ENCODE measurements at regions not wholly inside any gene's neighbourhood (a gene's known extent, or its start where the extent isn't known, plus 50 kb on each side); places are given as distances from the start of the nearest gene placed in this dataset.

DNA sequence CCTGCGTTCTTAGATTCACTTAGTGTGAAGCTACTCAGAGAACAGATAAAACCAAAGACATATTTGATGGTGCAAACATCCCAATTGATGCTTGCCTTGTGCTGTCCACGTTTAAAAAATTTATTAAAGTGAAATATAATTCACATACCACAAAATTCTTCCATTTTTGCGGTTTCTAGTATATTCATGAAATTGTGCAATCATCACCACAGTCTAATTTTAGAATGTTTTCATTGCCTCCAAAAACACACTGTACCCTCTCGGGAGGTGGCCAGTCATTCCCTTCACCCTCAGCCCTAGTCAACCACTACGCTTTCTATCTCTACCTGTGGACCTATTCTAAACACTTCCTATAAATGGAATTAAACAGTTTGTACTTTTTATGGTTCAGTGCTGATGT lies 1109.2 kb downstream of the FLRT2 start:
- Histone ChIP-seq H3K9me3 (ENCODE audit: control insufficient read depth, low read length) (no peaks in the 10 kb centered on the region), H3K36me3 (ENCODE audit: control insufficient read depth, insufficient read depth, low read length) (no peaks in the 10 kb centered on the region), H3K4me1 (ENCODE audit: control insufficient read depth, insufficient read depth, low read length, poor library complexity, severe bottlenecking) (no peaks in the 10 kb centered on the region), H3K27ac (ENCODE audit: low read depth, low read length, severe bottlenecking) (no peak overlapping the region), H3K4me3 (ENCODE audit: extremely low read depth, insufficient read depth, low read length, poor library complexity, severe bottlenecking) (no peak overlapping the region)
- 83% methylated on average over 1 of the region's 5 CpGs; no CpG with 5 or more reads in 1 of the 2 experiments for WGBS, 2 experiments (ENCODE audit: insufficient coverage in 2 of 2)

DNA sequence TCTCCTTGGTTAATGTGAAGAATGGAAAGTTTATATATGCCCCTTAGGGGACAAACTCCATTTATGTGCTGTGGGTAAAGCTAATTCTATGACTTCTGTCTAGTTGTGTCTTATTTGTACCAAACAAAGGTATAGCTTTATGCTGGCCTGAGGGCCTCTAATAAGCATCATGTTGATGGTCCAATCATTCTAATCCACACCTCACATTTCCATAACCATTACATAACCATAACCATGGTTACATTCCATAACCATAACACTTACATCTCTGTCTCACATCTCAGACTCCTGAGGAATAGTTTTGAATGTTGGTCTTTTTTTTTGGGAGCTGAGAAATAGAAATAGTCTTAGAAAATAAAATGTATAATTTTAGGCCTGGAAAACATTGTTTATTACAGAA lies 1097.1 kb downstream of the FLRT2 start:
- Histone ChIP-seq H3K4me1 (ENCODE audit: control insufficient read depth, insufficient read depth, low read length, poor library complexity, severe bottlenecking) (no peaks in the 10 kb centered on the region), H3K36me3 (ENCODE audit: control insufficient read depth, insufficient read depth, low read length) (no peaks in the 10 kb centered on the region), H3K4me3 (ENCODE audit: extremely low read depth, insufficient read depth, low read length, poor library complexity, severe bottlenecking) (no peak overlapping the region), H3K27ac (ENCODE audit: low read depth, low read length, severe bottlenecking) (no peak overlapping the region), H3K9me3 (ENCODE audit: control insufficient read depth, low read length) (peaks cover 8% of the 10 kb centered on the region)

DNA sequence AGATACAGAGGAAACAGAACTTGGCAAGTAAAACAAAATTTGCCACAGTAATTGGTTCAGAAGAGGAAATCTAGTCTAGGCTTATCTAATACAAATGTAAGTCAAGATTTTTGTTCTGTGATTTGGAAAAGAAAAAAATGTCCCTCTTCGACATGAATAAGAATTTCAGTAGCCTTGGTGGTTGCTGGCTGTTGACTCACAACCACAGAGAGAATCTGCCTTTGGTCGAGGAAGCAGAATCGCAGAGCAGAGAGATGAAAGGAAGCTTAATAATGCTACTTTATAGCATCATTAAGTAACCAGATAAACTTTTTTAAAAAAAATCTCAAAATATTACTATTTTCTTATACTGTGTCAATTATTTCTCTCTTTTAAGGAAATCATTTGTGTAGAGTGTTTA lies 1096.6 kb downstream of the FLRT2 start:
- Histone ChIP-seq H3K27ac (ENCODE audit: low read depth, low read length, severe bottlenecking) (no peak overlapping the region), H3K4me1 (ENCODE audit: control insufficient read depth, insufficient read depth, low read length, poor library complexity, severe bottlenecking) (no peaks in the 10 kb centered on the region), H3K4me3 (ENCODE audit: extremely low read depth, insufficient read depth, low read length, poor library complexity, severe bottlenecking) (no peak overlapping the region), H3K36me3 (ENCODE audit: control insufficient read depth, insufficient read depth, low read length) (no peaks in the 10 kb centered on the region), H3K9me3 (ENCODE audit: control insufficient read depth, low read length) (peaks cover 8% of the 10 kb centered on the region)
- WGBS, 2 experiments (ENCODE audit: insufficient coverage in 2 of 2) = 100% methylated on average over 1 of the region's 3 CpGs; no CpG with 5 or more reads in 1 of the 2 experiments

DNA sequence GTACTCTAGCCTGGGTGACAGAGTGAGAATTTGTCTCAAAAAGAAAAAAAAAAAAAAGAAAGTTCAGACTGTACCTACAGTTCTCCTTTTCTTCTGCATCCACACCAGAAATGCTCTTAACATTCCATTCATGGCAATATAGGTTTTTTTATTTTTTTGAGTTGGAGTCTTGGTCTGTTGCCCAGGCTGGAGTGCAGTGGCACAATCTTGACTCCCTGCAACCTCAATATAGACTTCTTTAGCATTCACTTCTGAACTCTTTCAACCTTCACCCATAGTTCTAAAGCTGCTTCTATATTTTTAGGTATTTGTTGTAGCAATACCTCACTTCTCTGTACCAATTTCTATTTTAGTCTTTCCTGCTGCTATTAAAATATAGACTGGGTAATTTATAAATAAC lies 1095.7 kb downstream of the FLRT2 start:
- no peaks in the 10 kb centered on the region for H3K36me3 ChIP-seq (ENCODE audit: control insufficient read depth, insufficient read depth, low read length)

DNA sequence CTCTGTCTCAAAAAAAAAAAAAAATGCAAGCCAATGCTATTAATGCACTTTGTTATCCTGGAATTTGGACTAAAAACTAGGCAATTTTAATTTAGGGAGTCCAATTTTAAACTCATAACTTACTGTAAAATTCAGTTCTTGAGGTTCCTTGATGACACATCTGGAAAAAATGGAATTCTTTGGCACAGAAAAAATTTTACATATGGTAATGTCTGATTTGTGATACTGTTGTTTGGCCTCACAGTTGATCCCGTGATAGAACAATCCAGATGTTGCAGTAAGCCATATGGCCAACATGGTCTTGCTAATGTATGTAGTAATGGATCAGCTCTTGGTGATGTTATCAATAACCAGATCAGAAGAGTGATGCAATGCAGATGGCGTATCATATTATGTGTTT lies 1089.8 kb downstream of the FLRT2 start:
- WGBS, 2 experiments (ENCODE audit: insufficient coverage in 2 of 2) = 100% methylated on average over 1 of the region's 2 CpGs
- no peak overlapping the region for H3K27ac ChIP-seq (ENCODE audit: low read depth, low read length, severe bottlenecking)
- H3K9me3 ChIP-seq (ENCODE audit: control insufficient read depth, low read length) = no peaks in the 10 kb centered on the region
- no peak overlapping the region for H3K4me3 ChIP-seq (ENCODE audit: extremely low read depth, insufficient read depth, low read length, poor library complexity, severe bottlenecking)
- no peaks in the 10 kb centered on the region for H3K4me1 ChIP-seq (ENCODE audit: control insufficient read depth, insufficient read depth, low read length, poor library complexity, severe bottlenecking)
- H3K36me3 ChIP-seq (ENCODE audit: control insufficient read depth, insufficient read depth, low read length) = no peaks in the 10 kb centered on the region

More for the DNA sequence above, 1095.7 kb downstream of the FLRT2 start:
- H3K4me3 ChIP-seq (ENCODE audit: extremely low read depth, insufficient read depth, low read length, poor library complexity, severe bottlenecking) = no peak overlapping the region
- H3K9me3 ChIP-seq (ENCODE audit: control insufficient read depth, low read length) = peaks cover 8% of the 10 kb centered on the region
- H3K4me1 ChIP-seq (ENCODE audit: control insufficient read depth, insufficient read depth, low read length, poor library complexity, severe bottlenecking) = no peaks in the 10 kb centered on the region
- no peak overlapping the region for H3K27ac ChIP-seq (ENCODE audit: low read depth, low read length, severe bottlenecking)

DNA sequence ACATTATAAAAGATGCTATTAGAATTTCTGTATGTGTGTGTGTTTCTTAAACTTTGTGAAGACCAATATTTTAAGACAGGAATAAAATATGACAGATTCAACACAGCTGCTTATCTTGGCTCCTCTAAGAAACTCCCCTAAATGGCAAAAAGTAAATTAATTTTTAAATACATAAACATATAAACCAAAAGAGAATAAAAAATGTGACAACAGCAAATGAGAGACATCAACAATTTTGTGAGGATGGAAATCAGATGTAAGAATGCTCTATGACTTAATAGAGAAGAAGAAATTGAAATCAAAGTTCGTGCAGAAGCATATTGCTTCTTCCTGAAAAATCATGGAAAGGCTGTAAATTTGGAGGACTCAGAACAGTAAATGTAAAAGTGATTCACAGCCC lies 1083.8 kb downstream of the FLRT2 start:
- no peaks in the 10 kb centered on the region for H3K4me1 ChIP-seq (ENCODE audit: control insufficient read depth, insufficient read depth, low read length, poor library complexity, severe bottlenecking)
- H3K27ac ChIP-seq (ENCODE audit: low read depth, low read length, severe bottlenecking) = no peak overlapping the region
- no peaks in the 10 kb centered on the region for H3K36me3 ChIP-seq (ENCODE audit: control insufficient read depth, insufficient read depth, low read length)
- H3K9me3 ChIP-seq (ENCODE audit: control insufficient read depth, low read length) = no peaks in the 10 kb centered on the region
- WGBS, 2 experiments (ENCODE audit: insufficient coverage in 2 of 2) = 63% methylated on average over 1 of the region's 1 CpG; no CpG with 5 or more reads in 1 of the 2 experiments
- no peak overlapping the region for H3K4me3 ChIP-seq (ENCODE audit: extremely low read depth, insufficient read depth, low read length, poor library complexity, severe bottlenecking)

DNA sequence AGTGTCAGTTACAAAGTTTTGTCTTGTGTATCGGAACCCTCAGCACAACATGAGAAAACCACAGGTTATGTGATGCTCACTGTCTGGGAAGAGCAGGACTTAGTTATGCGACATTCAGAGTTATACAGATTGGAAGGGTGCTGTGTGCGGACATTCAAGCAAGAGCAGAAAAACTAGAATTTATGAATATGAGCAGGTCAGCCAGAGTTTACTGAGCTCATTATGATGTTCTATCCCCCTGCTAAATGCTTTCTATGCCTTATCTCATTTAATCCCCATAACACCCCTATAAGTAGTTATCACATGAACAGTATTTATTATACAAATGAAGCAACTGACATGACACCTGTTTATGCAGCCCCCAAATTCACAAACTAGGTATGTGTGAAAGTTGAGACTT lies 1083.2 kb downstream of the FLRT2 start:
- Histone ChIP-seq H3K4me3 (ENCODE audit: extremely low read depth, insufficient read depth, low read length, poor library complexity, severe bottlenecking) (no peak overlapping the region), H3K9me3 (ENCODE audit: control insufficient read depth, low read length) (no peaks in the 10 kb centered on the region), H3K27ac (ENCODE audit: low read depth, low read length, severe bottlenecking) (no peak overlapping the region), H3K4me1 (ENCODE audit: control insufficient read depth, insufficient read depth, low read length, poor library complexity, severe bottlenecking) (no peaks in the 10 kb centered on the region), H3K36me3 (ENCODE audit: control insufficient read depth, insufficient read depth, low read length) (no peaks in the 10 kb centered on the region)
- WGBS, 2 experiments (ENCODE audit: insufficient coverage in 2 of 2) = 93 to 100% methylated on average over 2 to 3 of the region's 3 CpGs

DNA sequence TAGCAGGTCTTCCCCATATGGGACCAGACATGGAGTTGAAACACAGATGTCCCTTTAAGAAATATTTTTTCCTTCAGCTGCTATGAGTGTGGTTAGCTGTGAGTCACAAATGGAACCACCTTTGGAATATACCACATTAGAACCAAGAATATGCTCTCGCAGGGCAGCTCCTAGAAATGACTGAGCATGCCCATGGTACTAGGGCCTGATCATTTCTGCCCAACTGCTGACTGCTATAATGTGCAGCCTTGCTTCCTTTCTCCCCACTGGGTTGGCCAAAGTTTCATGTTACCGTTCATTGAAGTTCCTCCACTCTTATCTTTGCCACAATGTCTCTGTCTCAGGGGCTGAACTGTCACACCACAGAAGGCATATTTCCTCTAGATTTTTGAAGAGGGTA lies 1074.6 kb downstream of the FLRT2 start:
- 83 to 100% methylated on average over 1 to 2 of the region's 2 CpGs for WGBS, 2 experiments (ENCODE audit: insufficient coverage in 2 of 2)
- Histone ChIP-seq H3K4me1 (ENCODE audit: control insufficient read depth, insufficient read depth, low read length, poor library complexity, severe bottlenecking) (no peaks in the 10 kb centered on the region), H3K9me3 (ENCODE audit: control insufficient read depth, low read length) (no peaks in the 10 kb centered on the region), H3K27ac (ENCODE audit: low read depth, low read length, severe bottlenecking) (no peak overlapping the region), H3K36me3 (ENCODE audit: control insufficient read depth, insufficient read depth, low read length) (no peaks in the 10 kb centered on the region), H3K4me3 (ENCODE audit: extremely low read depth, insufficient read depth, low read length, poor library complexity, severe bottlenecking) (no peak overlapping the region)

DNA sequence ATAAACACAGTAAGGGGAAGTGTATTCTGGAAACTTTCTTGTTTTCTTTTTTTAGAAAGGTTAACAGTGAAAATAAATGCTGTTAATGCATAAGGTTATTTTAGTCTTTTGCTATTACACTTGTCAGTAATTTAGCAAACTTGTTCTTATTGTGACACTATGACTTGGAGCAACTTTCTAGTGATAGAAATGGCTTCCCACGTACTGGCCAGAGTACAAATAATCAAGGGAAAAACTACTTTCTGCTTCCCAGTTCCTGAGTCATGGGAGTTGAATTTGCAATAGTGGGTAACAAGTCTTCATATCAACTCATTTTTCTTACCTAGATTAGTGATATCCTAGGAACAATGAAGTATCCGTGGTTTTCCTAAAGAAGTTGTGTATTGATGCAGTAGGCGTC lies 1072.3 kb downstream of the FLRT2 start:
- Histone ChIP-seq H3K9me3 (ENCODE audit: control insufficient read depth, low read length) (no peaks in the 10 kb centered on the region), H3K4me3 (ENCODE audit: extremely low read depth, insufficient read depth, low read length, poor library complexity, severe bottlenecking) (no peak overlapping the region), H3K27ac (ENCODE audit: low read depth, low read length, severe bottlenecking) (no peak overlapping the region), H3K4me1 (ENCODE audit: control insufficient read depth, insufficient read depth, low read length, poor library complexity, severe bottlenecking) (no peaks in the 10 kb centered on the region), H3K36me3 (ENCODE audit: control insufficient read depth, insufficient read depth, low read length) (no peaks in the 10 kb centered on the region)
- WGBS, 2 experiments (ENCODE audit: insufficient coverage in 2 of 2) = no CpG with 5 or more reads among the region's 3 CpGs

DNA sequence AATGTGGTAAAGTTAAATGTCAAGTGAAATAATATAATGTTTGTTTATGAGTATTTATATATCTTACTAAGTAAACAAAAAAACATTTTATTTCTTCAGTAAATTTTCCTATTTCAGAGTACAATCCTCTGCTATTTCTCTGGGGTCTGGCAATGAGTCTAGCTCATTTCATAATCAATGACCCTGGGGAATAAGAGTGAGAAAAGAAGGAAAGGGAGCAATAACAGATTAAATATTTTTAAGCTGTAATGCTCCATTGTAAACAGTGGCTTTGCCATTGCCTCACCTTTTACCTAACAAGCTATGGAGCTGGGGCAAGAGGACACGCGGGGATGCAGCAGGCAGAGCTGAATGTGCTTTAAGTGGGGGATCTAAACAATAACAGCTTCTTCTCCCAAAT lies 1071.9 kb downstream of the FLRT2 start:
- H3K9me3 ChIP-seq (ENCODE audit: control insufficient read depth, low read length) = no peaks in the 10 kb centered on the region
- H3K4me1 ChIP-seq (ENCODE audit: control insufficient read depth, insufficient read depth, low read length, poor library complexity, severe bottlenecking) = no peaks in the 10 kb centered on the region
- no peaks in the 10 kb centered on the region for H3K36me3 ChIP-seq (ENCODE audit: control insufficient read depth, insufficient read depth, low read length)
- H3K4me3 ChIP-seq (ENCODE audit: extremely low read depth, insufficient read depth, low read length, poor library complexity, severe bottlenecking) = no peak overlapping the region
- no CpG with 5 or more reads among the region's 2 CpGs for WGBS, 2 experiments (ENCODE audit: insufficient coverage in 2 of 2)
- no peak overlapping the region for H3K27ac ChIP-seq (ENCODE audit: low read depth, low read length, severe bottlenecking)

DNA sequence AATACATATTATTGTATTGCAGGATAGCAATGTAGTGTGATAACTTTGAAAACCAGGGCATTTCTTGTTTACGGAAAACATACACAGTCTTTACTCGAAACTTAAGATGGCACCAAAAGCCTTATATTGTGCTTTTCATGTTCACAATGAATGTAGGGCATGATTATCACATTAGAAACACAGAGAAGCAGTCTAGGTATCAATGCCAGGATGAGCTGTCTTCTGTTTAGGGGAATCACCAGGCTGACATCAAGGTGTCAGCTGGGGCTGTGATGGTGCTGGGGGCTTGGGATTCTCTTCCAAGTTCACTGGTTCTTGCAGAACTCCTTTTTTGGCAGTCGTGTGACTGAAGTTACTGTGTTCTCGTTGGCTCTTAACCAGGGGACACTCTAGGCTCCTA lies 1067.3 kb downstream of the FLRT2 start:
- Histone ChIP-seq H3K4me1 (ENCODE audit: control insufficient read depth, insufficient read depth, low read length, poor library complexity, severe bottlenecking) (no peaks in the 10 kb centered on the region), H3K9me3 (ENCODE audit: control insufficient read depth, low read length) (no peaks in the 10 kb centered on the region), H3K4me3 (ENCODE audit: extremely low read depth, insufficient read depth, low read length, poor library complexity, severe bottlenecking) (no peak overlapping the region), H3K36me3 (ENCODE audit: control insufficient read depth, insufficient read depth, low read length) (no peaks in the 10 kb centered on the region), H3K27ac (ENCODE audit: low read depth, low read length, severe bottlenecking) (no peak overlapping the region)
- 93 to 94% methylated on average over 2 of the region's 4 CpGs for WGBS, 2 experiments (ENCODE audit: insufficient coverage in 2 of 2)

DNA sequence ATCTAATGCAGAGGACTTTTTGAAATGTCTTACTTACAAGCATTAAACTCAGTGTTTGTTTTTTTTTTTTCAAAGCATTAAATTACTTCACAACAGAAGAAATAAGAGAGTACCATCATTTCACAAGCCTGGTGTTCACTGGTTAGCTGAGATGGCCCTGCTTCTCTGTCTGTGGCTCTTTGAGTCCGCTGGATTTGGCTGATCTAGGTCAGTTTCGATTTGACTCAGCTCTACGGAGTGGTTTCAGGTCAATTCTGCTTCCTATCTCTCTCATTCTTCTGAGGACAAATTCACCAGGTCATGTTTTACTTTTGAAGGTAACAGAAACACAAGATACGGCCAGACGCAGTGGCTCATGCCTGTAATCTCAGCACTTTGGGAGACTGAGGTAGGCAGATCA lies 1066.1 kb downstream of the FLRT2 start:
- WGBS, 2 experiments (ENCODE audit: insufficient coverage in 2 of 2) = 90 to 98% methylated on average over 5 of the region's 5 CpGs

More for the DNA sequence above, 1066.1 kb downstream of the FLRT2 start:
- Histone ChIP-seq H3K4me3 (ENCODE audit: extremely low read depth, insufficient read depth, low read length, poor library complexity, severe bottlenecking) (no peak overlapping the region), H3K27ac (ENCODE audit: low read depth, low read length, severe bottlenecking) (no peak overlapping the region), H3K9me3 (ENCODE audit: control insufficient read depth, low read length) (no peaks in the 10 kb centered on the region), H3K4me1 (ENCODE audit: control insufficient read depth, insufficient read depth, low read length, poor library complexity, severe bottlenecking) (no peaks in the 10 kb centered on the region), H3K36me3 (ENCODE audit: control insufficient read depth, insufficient read depth, low read length) (no peaks in the 10 kb centered on the region)
